ENCODE measurements at regions not wholly inside any gene's neighbourhood (a gene's known extent, or its start where the extent isn't known, plus 50 kb on each side); places are given as distances from the start of the nearest gene placed in this dataset.

GRCh38 chr10:88157981-88158465, 294.6 kb downstream of the PTEN start:
- TF ChIP-seq CTCF (IDR thresholded peaks at IDR 0.05) = no peak
- TF ChIP-seq EZH2 (IDR thresholded peaks at IDR 0.05; ENCODE audit: borderline replicate concordance, insufficient read depth, low read depth, low read length, poor library complexity, severe bottlenecking) = no peak

Data from B cell (primary cell).